K562 (cell line): ENCODE measurements at regions not wholly inside any gene's neighbourhood (a gene's known extent, or its start where the extent isn't known, plus 50 kb on each side); places are given as distances from the start of the nearest gene placed in this dataset.

Experiments
- ATAC-seq: fragments of 200-7000 bp; cut with Tn5 transposase; 3 replicates; pipeline ENCODE4 v1.9.1; 2020; ENCODE audit warnings: moderate library complexity
- BruUV-seq: library from RNA; stranded (reverse); fragments of 400-500 nt; replicated peaks from 2 replicates; lab custom pipeline; 2021; lab: Mats Ljungman, UMichigan
- CTCF ChIA-PET: fragments of 300-600 bp; formaldehyde crosslinking; extraction: SDS; loops from one replicate; lab custom pipeline; 2021; ENCODE audit warnings: low intra/inter-chr PET ratio; lab: Yijun Ruan, JAX
- POLR2A ChIA-PET: fragments of 300-600, 350-650 bp; sonication (Branson Sonifier 250); formaldehyde crosslinking; extraction: SDS; loops from one replicate; lab custom pipeline; 2021; ENCODE audit warnings: antibody characterized with exemption, inconsistent platforms; lab: Yijun Ruan, JAX
- DNase-seq, 4 experiments: peaks; one replicate each; pipeline versions ENCODE4 v3.0.0 to v3.0.0-alpha.2; 2011 to 2018; ENCODE audit warnings: low spot score in 3 of 4, mixed read lengths in 3 of 4; ENCODE audit errors: extremely low read depth in 1 of 4
- FAIRE-seq: peaks from 2 replicates; lab custom pipeline; 2011; peaks lifted over from hg19 to GRCh38; lab: Jason Lieb, UNC
- H2AFZ ChIP-seq: 2 replicates; pipeline ENCODE4 v1.6.0; 2011; ENCODE audit warnings: low read depth, low read length, control low read depth, inconsistent platforms
- H3K27ac ChIP-seq: fragments of 200-600 bp; 3 replicates; pipeline ENCODE4 v1.8.0; 2011; ENCODE audit warnings: low read depth, mild to moderate bottlenecking, control low read depth, inconsistent platforms, low read length, moderate library complexity, mixed read lengths; ENCODE audit errors: extremely low read depth
- H3K27me3 ChIP-seq, 2 experiments: fragments of 300-600 bp in 1 of 2; 2 replicates in 1 of 2; 3 replicates in 1 of 2; pipeline versions ENCODE4 v1.6.0 to v1.8.0; 2011; ENCODE audit warnings: inconsistent platforms in 2 of 2, low read length in 2 of 2, mild to moderate bottlenecking in 1 of 2, mixed read lengths in 1 of 2, moderate library complexity in 1 of 2; ENCODE audit not compliant: control insufficient read depth in 2 of 2, insufficient read depth in 2 of 2
- H3K36me3 ChIP-seq: fragments of 300-600 bp; 3 replicates; pipeline ENCODE4 v1.8.0; 2011; ENCODE audit warnings: mild to moderate bottlenecking, low read length, inconsistent platforms; ENCODE audit not compliant: control insufficient read depth, insufficient read depth
- H3K4me1 ChIP-seq, 2 experiments: fragments of 200-600 bp in 1 of 2; replicated peaks in 1 of 2; 2 replicates in 1 of 2; 3 replicates in 1 of 2; pipeline versions ENCODE4 v1.5.1 to v1.8.0; 2011; ENCODE audit warnings: inconsistent platforms in 2 of 2, low read length in 2 of 2, mild to moderate bottlenecking in 1 of 2, mixed read lengths in 1 of 2, moderate library complexity in 1 of 2; ENCODE audit not compliant: control insufficient read depth in 2 of 2, insufficient read depth in 2 of 2
- H3K4me2 ChIP-seq: 2 replicates; pipeline ENCODE4 v1.6.1; 2011; ENCODE audit warnings: low read length, control low read depth, inconsistent platforms, mixed read lengths; ENCODE audit not compliant: insufficient read depth
- H3K4me3 ChIP-seq: fragments of 200-600 bp; sonication (generic), shearing (Covaris generic); 2 replicates; pipeline ENCODE4 v1.5.1; 2016; ENCODE audit warnings: control low read depth, inconsistent platforms
- H3K79me2 ChIP-seq: fragments of 200-600 bp; 3 replicates; pipeline ENCODE4 v1.8.0; 2011; ENCODE audit warnings: low read length, inconsistent platforms; ENCODE audit not compliant: control insufficient read depth, insufficient read depth
- H3K9ac ChIP-seq, 2 experiments: 2 replicates each; pipeline versions ENCODE4 v1.6.0 to v1.6.1; 2011; ENCODE audit warnings: low read depth in 2 of 2, low read length in 2 of 2, control low read depth in 1 of 2, inconsistent platforms in 1 of 2, mild to moderate bottlenecking in 1 of 2, mixed read lengths in 1 of 2; ENCODE audit not compliant: insufficient read depth in 1 of 2
- H3K9me1 ChIP-seq: one replicate; pipeline ENCODE4 v1.6.0; 2011; ENCODE audit warnings: inconsistent platforms, mild to moderate bottlenecking, low read length, moderate library complexity; ENCODE audit not compliant: control insufficient read depth, insufficient read depth
- H3K9me3 ChIP-seq: replicated peaks from 2 replicates; pipeline ENCODE4 v1.5.1; 2011; ENCODE audit warnings: low read depth, low read length, inconsistent platforms; ENCODE audit not compliant: control insufficient read depth, insufficient read depth
- H4K20me1 ChIP-seq: replicated peaks from 2 replicates; pipeline ENCODE4 v1.6.1; 2011; ENCODE audit warnings: low read length, inconsistent platforms, mixed read lengths; ENCODE audit not compliant: control insufficient read depth, insufficient read depth
- ATF4 ChIP-seq: fragments of 450-650 bp; formaldehyde crosslinking; IDR thresholded peaks from 2 replicates; pipeline ENCODE4 v1.4.0; 2022; ENCODE audit warnings: mild to moderate bottlenecking, moderate library complexity
- BRCA1 ChIP-seq, 2 experiments: fragments of 450-650 bp in 1 of 2; sonication (generic) in 1 of 2; formaldehyde crosslinking in 1 of 2; IDR thresholded peaks; 2 replicates each; pipeline versions ENCODE4 v1.5.0 to v1.6.1; 2017 to 2020; ENCODE audit warnings: mild to moderate bottlenecking in 1 of 2, missing genetic modification reagents in 1 of 2
- SNIP1 ChIP-seq: fragments of 450-650 bp; IDR thresholded peaks from 2 replicates; pipeline ENCODE4 v1.7.1; 2017; ENCODE audit warnings: low read depth, mild to moderate bottlenecking
- TAF7 ChIP-seq: fragments of 450-650 bp; IDR thresholded peaks from 2 replicates; pipeline ENCODE4 v1.6.1; 2016; ENCODE audit warnings: missing genetic modification characterization, missing compliant biosample characterization
- ZKSCAN3 ChIP-seq: fragments of 250-450 bp; sonication (Bioruptor Pico); IDR thresholded peaks from 2 replicates; pipeline ENCODE4 v1.4.0; 2020
- ZNF384 ChIP-seq: IDR thresholded peaks from 2 replicates; pipeline ENCODE4 v1.6.1; 2012; ENCODE audit warnings: low read depth, low read length, improper control_type of control experiment
- WGBS: fragments of 100-300 bp; shearing (Covaris generic); methylation state at CpG from one replicate; pipeline ENCODE4 v1.1.6; 2016; ENCODE audit warnings: low coverage, mixed read lengths; ENCODE audit not compliant: insufficient coverage; ENCODE audit errors: missing lambda C conversion rate; 5-methylcytosine and 5-hydroxymethylcytosine counted together
- in situ Hi-C: fragments of 300-500 bp; cut with MboI; formaldehyde crosslinking; loops from 4 replicates; pipeline ENCODE4 v1.15.0; 2018; ENCODE audit warnings: inconsistent platforms, mixed read lengths
- intact Hi-C: fragments of 100-400 bp; cut with micrococcal nuclease; formaldehyde crosslinking; loops from 2 replicates; pipeline ENCODE4 v1.14.2; 2022
- TF ChIP-seq, protein P1 (sequence below): fragments of 450-650 bp; IDR thresholded peaks from 2 replicates; pipeline ENCODE4 v1.6.1; 2016; ENCODE audit warnings: mild to moderate bottlenecking, moderate library complexity

GRCh38 chr7:131190146-131190545 lies 137.5 kb upstream of the MKLN1 start:
- in situ Hi-C loops (no loop called here), intact Hi-C loops (no loop called here)
- WGBS, result 0% methylated on average over 2 of the region's 2 CpGs
- no peak for DNase-seq
- FAIRE-seq, result no peak
- no peak overlapping the region for H3K4me2 ChIP-seq
- H4K20me1 ChIP-seq, result no peaks in the 10 kb centered on the region
- H3K27me3 ChIP-seq, result peaks cover 15 to 32% of the 10 kb centered on the region in 2 experiments
- ChIA-PET POLR2A (interaction anchor here (0.6 to 0.8 kb wide), 5 partner anchors 33 to 1561 kb away, joined by 3 read pairs; no protein-coding TSS in a partner anchor), CTCF (no interaction called here)
- no TSS peak for BruUV-seq
- H3K79me2 ChIP-seq, result no peaks in the 10 kb centered on the region
- H3K4me1 ChIP-seq, result peaks cover 0 to 5% of the 10 kb centered on the region in 2 experiments; a peak in 2 of 5 replicates
- H3K9me3 ChIP-seq, result no peaks in the 10 kb centered on the region
- ATAC-seq, result no peak
- no peak overlapping the region for H3K9ac ChIP-seq
- no peak overlapping the region for H2AFZ ChIP-seq
- no peak overlapping the region for H3K27ac ChIP-seq
- no peaks in the 10 kb centered on the region for H3K9me1 ChIP-seq
- no peak overlapping the region for H3K4me3 ChIP-seq
- H3K36me3 ChIP-seq, result no peaks in the 10 kb centered on the region
- TF ChIP-seq ATF4 (CRISPR knock-in tag) (no peak), ZNF384 (no peak), SNIP1 (no peak), BRCA1 (IDR thresholded peaks at IDR 0.05) (no peak), BRCA1 (CRISPR knock-in tag; IDR thresholded peaks at IDR 0.05) (no peak), ZKSCAN3 (CRISPR knock-in tag) (no peak), TAF7 (tag) (no peak)
- TF ChIP-seq, protein P1, sequence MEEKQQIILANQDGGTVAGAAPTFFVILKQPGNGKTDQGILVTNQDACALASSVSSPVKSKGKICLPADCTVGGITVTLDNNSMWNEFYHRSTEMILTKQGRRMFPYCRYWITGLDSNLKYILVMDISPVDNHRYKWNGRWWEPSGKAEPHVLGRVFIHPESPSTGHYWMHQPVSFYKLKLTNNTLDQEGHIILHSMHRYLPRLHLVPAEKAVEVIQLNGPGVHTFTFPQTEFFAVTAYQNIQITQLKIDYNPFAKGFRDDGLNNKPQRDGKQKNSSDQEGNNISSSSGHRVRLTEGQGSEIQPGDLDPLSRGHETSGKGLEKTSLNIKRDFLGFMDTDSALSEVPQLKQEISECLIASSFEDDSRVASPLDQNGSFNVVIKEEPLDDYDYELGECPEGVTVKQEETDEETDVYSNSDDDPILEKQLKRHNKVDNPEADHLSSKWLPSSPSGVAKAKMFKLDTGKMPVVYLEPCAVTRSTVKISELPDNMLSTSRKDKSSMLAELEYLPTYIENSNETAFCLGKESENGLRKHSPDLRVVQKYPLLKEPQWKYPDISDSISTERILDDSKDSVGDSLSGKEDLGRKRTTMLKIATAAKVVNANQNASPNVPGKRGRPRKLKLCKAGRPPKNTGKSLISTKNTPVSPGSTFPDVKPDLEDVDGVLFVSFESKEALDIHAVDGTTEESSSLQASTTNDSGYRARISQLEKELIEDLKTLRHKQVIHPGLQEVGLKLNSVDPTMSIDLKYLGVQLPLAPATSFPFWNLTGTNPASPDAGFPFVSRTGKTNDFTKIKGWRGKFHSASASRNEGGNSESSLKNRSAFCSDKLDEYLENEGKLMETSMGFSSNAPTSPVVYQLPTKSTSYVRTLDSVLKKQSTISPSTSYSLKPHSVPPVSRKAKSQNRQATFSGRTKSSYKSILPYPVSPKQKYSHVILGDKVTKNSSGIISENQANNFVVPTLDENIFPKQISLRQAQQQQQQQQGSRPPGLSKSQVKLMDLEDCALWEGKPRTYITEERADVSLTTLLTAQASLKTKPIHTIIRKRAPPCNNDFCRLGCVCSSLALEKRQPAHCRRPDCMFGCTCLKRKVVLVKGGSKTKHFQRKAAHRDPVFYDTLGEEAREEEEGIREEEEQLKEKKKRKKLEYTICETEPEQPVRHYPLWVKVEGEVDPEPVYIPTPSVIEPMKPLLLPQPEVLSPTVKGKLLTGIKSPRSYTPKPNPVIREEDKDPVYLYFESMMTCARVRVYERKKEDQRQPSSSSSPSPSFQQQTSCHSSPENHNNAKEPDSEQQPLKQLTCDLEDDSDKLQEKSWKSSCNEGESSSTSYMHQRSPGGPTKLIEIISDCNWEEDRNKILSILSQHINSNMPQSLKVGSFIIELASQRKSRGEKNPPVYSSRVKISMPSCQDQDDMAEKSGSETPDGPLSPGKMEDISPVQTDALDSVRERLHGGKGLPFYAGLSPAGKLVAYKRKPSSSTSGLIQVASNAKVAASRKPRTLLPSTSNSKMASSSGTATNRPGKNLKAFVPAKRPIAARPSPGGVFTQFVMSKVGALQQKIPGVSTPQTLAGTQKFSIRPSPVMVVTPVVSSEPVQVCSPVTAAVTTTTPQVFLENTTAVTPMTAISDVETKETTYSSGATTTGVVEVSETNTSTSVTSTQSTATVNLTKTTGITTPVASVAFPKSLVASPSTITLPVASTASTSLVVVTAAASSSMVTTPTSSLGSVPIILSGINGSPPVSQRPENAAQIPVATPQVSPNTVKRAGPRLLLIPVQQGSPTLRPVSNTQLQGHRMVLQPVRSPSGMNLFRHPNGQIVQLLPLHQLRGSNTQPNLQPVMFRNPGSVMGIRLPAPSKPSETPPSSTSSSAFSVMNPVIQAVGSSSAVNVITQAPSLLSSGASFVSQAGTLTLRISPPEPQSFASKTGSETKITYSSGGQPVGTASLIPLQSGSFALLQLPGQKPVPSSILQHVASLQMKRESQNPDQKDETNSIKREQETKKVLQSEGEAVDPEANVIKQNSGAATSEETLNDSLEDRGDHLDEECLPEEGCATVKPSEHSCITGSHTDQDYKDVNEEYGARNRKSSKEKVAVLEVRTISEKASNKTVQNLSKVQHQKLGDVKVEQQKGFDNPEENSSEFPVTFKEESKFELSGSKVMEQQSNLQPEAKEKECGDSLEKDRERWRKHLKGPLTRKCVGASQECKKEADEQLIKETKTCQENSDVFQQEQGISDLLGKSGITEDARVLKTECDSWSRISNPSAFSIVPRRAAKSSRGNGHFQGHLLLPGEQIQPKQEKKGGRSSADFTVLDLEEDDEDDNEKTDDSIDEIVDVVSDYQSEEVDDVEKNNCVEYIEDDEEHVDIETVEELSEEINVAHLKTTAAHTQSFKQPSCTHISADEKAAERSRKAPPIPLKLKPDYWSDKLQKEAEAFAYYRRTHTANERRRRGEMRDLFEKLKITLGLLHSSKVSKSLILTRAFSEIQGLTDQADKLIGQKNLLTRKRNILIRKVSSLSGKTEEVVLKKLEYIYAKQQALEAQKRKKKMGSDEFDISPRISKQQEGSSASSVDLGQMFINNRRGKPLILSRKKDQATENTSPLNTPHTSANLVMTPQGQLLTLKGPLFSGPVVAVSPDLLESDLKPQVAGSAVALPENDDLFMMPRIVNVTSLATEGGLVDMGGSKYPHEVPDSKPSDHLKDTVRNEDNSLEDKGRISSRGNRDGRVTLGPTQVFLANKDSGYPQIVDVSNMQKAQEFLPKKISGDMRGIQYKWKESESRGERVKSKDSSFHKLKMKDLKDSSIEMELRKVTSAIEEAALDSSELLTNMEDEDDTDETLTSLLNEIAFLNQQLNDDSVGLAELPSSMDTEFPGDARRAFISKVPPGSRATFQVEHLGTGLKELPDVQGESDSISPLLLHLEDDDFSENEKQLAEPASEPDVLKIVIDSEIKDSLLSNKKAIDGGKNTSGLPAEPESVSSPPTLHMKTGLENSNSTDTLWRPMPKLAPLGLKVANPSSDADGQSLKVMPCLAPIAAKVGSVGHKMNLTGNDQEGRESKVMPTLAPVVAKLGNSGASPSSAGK, result no peak
